Body of pancreas (tissue), 4 donors: ENCODE measurements at regions not wholly inside any gene's neighbourhood (a gene's known extent, or its start where the extent isn't known, plus 50 kb on each side); places are given as distances from the start of the nearest gene placed in this dataset.

Experiments
- ATAC-seq: fragments of 150-250 bp; one replicate; pipeline ENCODE4 v1.9.1; 2016
- DNase-seq, 4 donors: peaks; one replicate each; pipeline ENCODE4 v3.0.0-alpha.2; 2019
- H3K27ac ChIP-seq, 4 donors: fragments of 200-600 bp; sonication (generic); 1 replicate in 3 of 4; 2 replicates in 1 of 4; pipeline versions ENCODE4 v1.5.1 to v1.6.1; 2016 to 2019; ENCODE audit warnings: mild to moderate bottlenecking in 1 of 4, mixed read lengths in 1 of 4, moderate library complexity in 1 of 4
- H3K27me3 ChIP-seq, 2 donors: fragments of 200-600 bp; sonication (generic); one replicate each; pipeline ENCODE4 v1.6.0; 2016; ENCODE audit warnings: mild to moderate bottlenecking in 1 of 2
- H3K36me3 ChIP-seq, 2 donors: fragments of 200-600 bp; sonication (generic); replicated peaks in 1 of 2; 2 replicates each; pipeline ENCODE4 v1.5.1; 2016; ENCODE audit warnings: low read depth in 2 of 2; ENCODE audit not compliant: insufficient read depth in 1 of 2
- H3K4me1 ChIP-seq: fragments of 200-600 bp; sonication (generic); one replicate; pipeline ENCODE4 v1.6.0; 2016
- H3K4me3 ChIP-seq, 2 donors: fragments of 200-600 bp; sonication (generic); 1 replicate in 1 of 2; 2 replicates in 1 of 2; pipeline ENCODE4 v1.5.1; 2016 to 2019
- H3K9me3 ChIP-seq, 3 donors: fragments of 200-600 bp; sonication (generic); 1 replicate in 2 of 3; 2 replicates in 1 of 3; pipeline ENCODE4 v1.5.1; 2016
- POLR2A ChIP-seq, 3 donors: fragments of 450-650 bp; IDR thresholded peaks; one replicate each; pipeline ENCODE4 v1.6.1; 2016; ENCODE audit warnings: antibody characterized with exemption in 3 of 3, mild to moderate bottlenecking in 2 of 3
- WGBS, 2 donors: methylation state at CpG; one replicate each; pipeline ENCODE4 v1.1.5; 2017; 5-methylcytosine and 5-hydroxymethylcytosine counted together
- intact Hi-C: fragments of 100-400 bp; cut with DNase I; formaldehyde crosslinking; loops from one replicate; pipeline ENCODE4 v1.15.1; 2023
- TF ChIP-seq, protein P1 (sequence below), 7 experiments: fragments of 450-650 bp in 4 of 7; fragments of 200-600 bp in 3 of 7; sonication (generic) in 3 of 7; IDR thresholded peaks; one replicate each; pipeline ENCODE4 v1.5.1; 2016 to 2019; ENCODE audit warnings: antibody characterized with exemption in 7 of 7

DNA sequence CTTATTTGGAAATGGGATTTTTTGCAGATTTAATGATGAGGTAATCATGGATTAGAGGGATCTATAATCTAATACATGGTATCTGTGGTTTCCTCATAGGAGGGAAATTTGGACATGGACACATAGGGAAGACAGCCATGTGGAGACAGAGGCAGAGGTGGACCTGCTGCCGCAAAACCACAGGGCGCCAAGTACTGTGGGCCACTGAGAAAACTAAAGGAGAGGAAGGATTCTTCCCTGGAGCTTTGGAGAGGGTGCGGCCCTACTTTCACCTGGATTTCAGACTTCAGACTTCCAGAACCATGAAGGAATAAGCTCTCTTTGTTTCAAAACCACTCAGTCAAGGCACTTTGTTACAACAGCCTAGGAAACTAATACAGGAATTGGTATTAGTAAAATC lies 149.4 kb upstream of the AKR1E2 start:
- Histone ChIP-seq H3K4me3 (no peak overlapping the region), H3K36me3 (no peaks in the 10 kb centered on the region), H3K9me3 (no peaks in the 10 kb centered on the region), H3K4me1 (peaks cover 18% of the 10 kb centered on the region), H3K27ac (no peak overlapping the region), H3K27me3 (no peaks in the 10 kb centered on the region)
- DNase-seq = no peak
- WGBS, 2 donors = 89 to 92% methylated on average over 3 of the region's 3 CpGs
- ATAC-seq = no peak
- TF ChIP-seq, protein P1, sequence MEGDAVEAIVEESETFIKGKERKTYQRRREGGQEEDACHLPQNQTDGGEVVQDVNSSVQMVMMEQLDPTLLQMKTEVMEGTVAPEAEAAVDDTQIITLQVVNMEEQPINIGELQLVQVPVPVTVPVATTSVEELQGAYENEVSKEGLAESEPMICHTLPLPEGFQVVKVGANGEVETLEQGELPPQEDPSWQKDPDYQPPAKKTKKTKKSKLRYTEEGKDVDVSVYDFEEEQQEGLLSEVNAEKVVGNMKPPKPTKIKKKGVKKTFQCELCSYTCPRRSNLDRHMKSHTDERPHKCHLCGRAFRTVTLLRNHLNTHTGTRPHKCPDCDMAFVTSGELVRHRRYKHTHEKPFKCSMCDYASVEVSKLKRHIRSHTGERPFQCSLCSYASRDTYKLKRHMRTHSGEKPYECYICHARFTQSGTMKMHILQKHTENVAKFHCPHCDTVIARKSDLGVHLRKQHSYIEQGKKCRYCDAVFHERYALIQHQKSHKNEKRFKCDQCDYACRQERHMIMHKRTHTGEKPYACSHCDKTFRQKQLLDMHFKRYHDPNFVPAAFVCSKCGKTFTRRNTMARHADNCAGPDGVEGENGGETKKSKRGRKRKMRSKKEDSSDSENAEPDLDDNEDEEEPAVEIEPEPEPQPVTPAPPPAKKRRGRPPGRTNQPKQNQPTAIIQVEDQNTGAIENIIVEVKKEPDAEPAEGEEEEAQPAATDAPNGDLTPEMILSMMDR (IDR thresholded peaks at IDR 0.05) = no peak
- no peak for TF ChIP-seq POLR2A (IDR thresholded peaks at IDR 0.05)
- intact Hi-C loops = no loop called here

DNA sequence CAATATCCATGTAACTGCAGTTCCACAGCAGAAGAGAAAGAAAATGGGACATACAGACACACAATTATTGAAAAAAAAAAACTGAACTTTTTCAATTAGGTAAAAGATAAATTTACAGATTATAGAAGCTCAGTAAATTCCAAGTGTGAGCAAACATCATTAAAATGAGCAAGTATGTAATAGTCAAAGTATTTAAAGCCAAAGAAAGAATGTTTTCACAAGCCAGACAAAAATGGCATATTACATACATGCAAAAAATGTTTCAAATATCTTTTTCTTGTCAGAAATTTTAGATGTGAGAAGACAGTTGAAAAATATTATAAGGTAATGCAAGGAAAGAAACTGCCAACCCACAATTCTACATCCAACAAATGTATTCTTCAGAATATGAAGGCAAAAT lies 150.2 kb upstream of the AKR1E2 start:
- ATAC-seq = no peak
- Histone ChIP-seq H3K4me1 (peaks cover 18% of the 10 kb centered on the region), H3K27ac (no peak overlapping the region), H3K9me3 (no peaks in the 10 kb centered on the region), H3K36me3 (no peaks in the 10 kb centered on the region), H3K27me3 (no peaks in the 10 kb centered on the region), H3K4me3 (no peak overlapping the region)
- DNase-seq = no peak
- intact Hi-C loops = no loop called here
- TF ChIP-seq, protein P1 (IDR thresholded peaks at IDR 0.05) = no peak
- TF ChIP-seq POLR2A (IDR thresholded peaks at IDR 0.05) = no peak

DNA sequence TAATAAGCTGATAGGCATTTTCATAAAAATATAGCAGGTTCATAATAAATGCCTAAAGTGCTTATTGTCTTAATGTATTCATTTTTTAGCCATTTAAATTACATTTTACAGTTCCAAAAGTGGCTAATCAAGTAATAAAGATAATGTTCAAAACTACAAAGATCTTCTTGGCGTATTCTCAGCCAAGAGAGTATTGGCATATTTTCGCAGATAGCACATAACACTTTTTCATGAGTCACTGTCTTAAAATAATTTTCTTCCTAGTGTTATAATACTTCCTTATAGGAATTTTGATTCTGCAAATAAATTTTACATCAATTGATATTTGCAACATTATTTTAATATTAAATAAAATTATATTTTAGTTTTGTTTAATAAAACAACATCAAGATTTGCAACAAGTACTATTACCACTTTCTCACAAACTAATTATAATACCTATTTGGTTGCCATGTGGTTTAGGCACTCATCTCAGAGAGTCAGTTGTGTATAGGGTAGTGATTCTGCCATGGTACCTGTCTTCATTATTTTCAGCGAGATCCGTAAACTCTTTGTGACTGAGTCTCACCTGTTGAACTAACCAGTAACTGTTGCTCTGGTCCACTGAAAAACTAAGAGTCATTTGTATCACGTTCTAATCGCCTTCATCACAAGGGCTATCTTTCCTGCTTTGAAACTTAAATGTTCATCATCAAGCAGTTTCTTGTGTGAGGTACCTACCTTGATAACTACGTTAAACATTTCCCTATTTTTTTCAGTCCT lies 152.5 kb upstream of the AKR1E2 start:
- WGBS, 2 donors = 68 to 72% methylated on average over 7 of the region's 7 CpGs
- DNase-seq (no peak), ATAC-seq (no peak)
- Histone ChIP-seq H3K36me3 (no peaks in the 10 kb centered on the region), H3K4me1 (peaks cover 13% of the 10 kb centered on the region), H3K9me3 (no peaks in the 10 kb centered on the region), H3K27me3 (no peaks in the 10 kb centered on the region), H3K4me3 (no peak overlapping the region), H3K27ac (no peak overlapping the region)
- intact Hi-C loops = no loop called here
- no peak for TF ChIP-seq POLR2A (IDR thresholded peaks at IDR 0.05)
- TF ChIP-seq, protein P1 (IDR thresholded peaks at IDR 0.05) = no peak

DNA sequence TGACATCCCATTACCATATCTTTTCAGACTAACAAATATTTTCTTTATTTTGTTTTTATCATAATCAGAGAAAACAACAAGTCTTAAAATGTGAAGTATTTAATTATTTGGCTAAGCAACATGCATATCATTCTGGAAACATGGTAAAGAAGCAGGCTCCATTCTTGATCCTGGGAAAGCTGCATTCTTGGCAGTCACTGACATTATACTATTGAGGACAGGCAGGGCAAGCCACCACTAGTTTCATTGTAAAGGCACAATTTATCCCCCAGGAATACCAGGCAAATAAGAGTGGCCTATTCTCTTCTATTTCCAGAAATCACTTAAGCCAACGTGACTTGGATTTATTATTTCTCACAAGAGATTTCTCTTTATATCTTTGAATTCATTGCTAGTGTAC lies 153.8 kb upstream of the AKR1E2 start:
- no peak overlapping the region for H3K4me3 ChIP-seq
- H3K27ac ChIP-seq = no peak overlapping the region
- peaks cover under 1% of the 10 kb centered on the region for H3K4me1 ChIP-seq
- no peaks in the 10 kb centered on the region for H3K36me3 ChIP-seq
- no peak for DNase-seq
- no peaks in the 10 kb centered on the region for H3K9me3 ChIP-seq
- no peak for ATAC-seq
- intact Hi-C loops = no loop called here
- WGBS, 2 donors = 57 to 58% methylated on average over 1 of the region's 1 CpG
- no peaks in the 10 kb centered on the region for H3K27me3 ChIP-seq
- TF ChIP-seq POLR2A (IDR thresholded peaks at IDR 0.05) = no peak
- TF ChIP-seq, protein P1 (IDR thresholded peaks at IDR 0.05) = no peak
